CD4-positive, alpha-beta T cell (primary cell): ENCODE measurements at regions not wholly inside any gene's neighbourhood (a gene's known extent, or its start where the extent isn't known, plus 50 kb on each side); places are given as distances from the start of the nearest gene placed in this dataset.

ENCODE experiments used
- ATAC-seq: fragments of 200-7000 bp; cut with Tn5 transposase; one replicate; pipeline ENCODE4 v1.10.0; 2022; ENCODE audit warnings: mild to moderate bottlenecking; ENCODE audit not compliant: poor library complexity
- CTCF ChIA-PET: fragments of 350-600 bp; sonication (Branson Sonifier 250); formaldehyde crosslinking; loops from one replicate; lab custom pipeline; 2021; ENCODE audit warnings: antibody characterized with exemption, inconsistent platforms; lab: Charles Lee
- POLR2A ChIA-PET: fragments of 350-600 bp; sonication (Branson Sonifier 250); formaldehyde crosslinking; loops from one replicate; lab custom pipeline; 2021; ENCODE audit warnings: antibody characterized with exemption, inconsistent platforms; lab: Charles Lee
- DNase-seq, 14 experiments: peaks; one replicate each; pipeline ENCODE4 v3.0.0-alpha.2; 2013 to 2020; ENCODE audit warnings: mixed read lengths in 2 of 14
- H3K27ac ChIP-seq, 2 donors: one replicate each; pipeline versions ENCODE4 v1.5.1 to v1.7.0; 2013; ENCODE audit warnings: low read length in 2 of 2, low read depth in 1 of 2, mild to moderate bottlenecking in 1 of 2
- H3K27me3 ChIP-seq, 2 experiments: 1 replicate in 1 of 2; 2 replicates in 1 of 2; pipeline versions ENCODE4 v1.6.1 to v1.7.0; 2013; ENCODE audit warnings: low read length in 2 of 2, control low read depth in 1 of 2, mild to moderate bottlenecking in 1 of 2, moderate library complexity in 1 of 2; ENCODE audit not compliant: insufficient read depth in 2 of 2, control insufficient read depth in 1 of 2
- H3K36me3 ChIP-seq: one replicate; pipeline ENCODE4 v1.6.1; 2013; ENCODE audit warnings: low read length, control low read depth; ENCODE audit not compliant: insufficient read depth
- H3K4me1 ChIP-seq: one replicate; pipeline ENCODE4 v1.6.1; 2013; ENCODE audit warnings: low read length, control low read depth; ENCODE audit not compliant: insufficient read depth
- H3K4me3 ChIP-seq: one replicate; pipeline ENCODE4 v1.5.1; 2013; ENCODE audit warnings: mild to moderate bottlenecking, low read length, moderate library complexity
- H3K9me3 ChIP-seq, 2 experiments: 1 replicate in 1 of 2; 2 replicates in 1 of 2; pipeline versions ENCODE4 v1.6.1 to v1.7.0; 2013; ENCODE audit warnings: low read length in 2 of 2, mild to moderate bottlenecking in 2 of 2, control low read depth in 1 of 2, moderate library complexity in 1 of 2; ENCODE audit not compliant: control insufficient read depth in 1 of 2, insufficient read depth in 1 of 2
- H3K27ac Mint-ChIP-seq: one replicate; pipeline ENCODE4 v1.8.0; 2020; ENCODE audit warnings: mixed read lengths
- H3K27me3 Mint-ChIP-seq: one replicate; pipeline ENCODE4 v1.8.0; 2021; ENCODE audit warnings: mixed read lengths
- H3K36me3 Mint-ChIP-seq: one replicate; pipeline ENCODE4 v1.8.0; 2021; ENCODE audit warnings: low read depth, mixed read lengths
- H3K4me1 Mint-ChIP-seq: one replicate; pipeline ENCODE4 v1.8.0; 2021; ENCODE audit warnings: low read depth, mixed read lengths
- H3K4me3 Mint-ChIP-seq: one replicate; pipeline ENCODE4 v1.8.0; 2020; ENCODE audit warnings: mild to moderate bottlenecking, mixed read lengths
- H3K9me3 Mint-ChIP-seq: one replicate; pipeline ENCODE4 v1.8.0; 2020; ENCODE audit warnings: mixed read lengths
- intact Hi-C, 2 experiments: fragments of 100-400 bp; cut with DNase I in 1 of 2; cut with micrococcal nuclease in 1 of 2; formaldehyde crosslinking; loops; one replicate each; pipeline versions ENCODE4 v1.15.1 to v1.9.0; 2023 to 2025; cut with DNase I, micrococcal nuclease
- TF ChIP-seq, protein P1 (sequence below): fragments of 200-600 bp; IDR thresholded peaks from one replicate; pipeline ENCODE4 v1.8.0; 2022; ENCODE audit warnings: antibody characterized with exemption, mild to moderate bottlenecking

GRCh38 chr1:30028939-30029338 is 694.4 kb downstream of the MATN1 start:
- Mint-ChIP-seq H3K4me3 (no peak overlapping the region), H3K4me1 (no peaks in the 10 kb centered on the region), H3K36me3 (no peaks in the 10 kb centered on the region), H3K27ac (no peak overlapping the region), H3K9me3 (peaks cover 3% of the 10 kb centered on the region), H3K27me3 (peaks cover 15% of the 10 kb centered on the region)
- Histone ChIP-seq H3K9me3 (peaks cover 0 to 9% of the 10 kb centered on the region in 2 experiments), H3K4me1 (no peaks in the 10 kb centered on the region), H3K4me3 (no peak overlapping the region), H3K36me3 (no peaks in the 10 kb centered on the region), H3K27me3 (peaks cover 0 to 7% of the 10 kb centered on the region in 2 experiments), H3K27ac (no peak overlapping the region)
- ATAC-seq (no peak), DNase-seq (no peak)
- TF ChIP-seq, protein P1, sequence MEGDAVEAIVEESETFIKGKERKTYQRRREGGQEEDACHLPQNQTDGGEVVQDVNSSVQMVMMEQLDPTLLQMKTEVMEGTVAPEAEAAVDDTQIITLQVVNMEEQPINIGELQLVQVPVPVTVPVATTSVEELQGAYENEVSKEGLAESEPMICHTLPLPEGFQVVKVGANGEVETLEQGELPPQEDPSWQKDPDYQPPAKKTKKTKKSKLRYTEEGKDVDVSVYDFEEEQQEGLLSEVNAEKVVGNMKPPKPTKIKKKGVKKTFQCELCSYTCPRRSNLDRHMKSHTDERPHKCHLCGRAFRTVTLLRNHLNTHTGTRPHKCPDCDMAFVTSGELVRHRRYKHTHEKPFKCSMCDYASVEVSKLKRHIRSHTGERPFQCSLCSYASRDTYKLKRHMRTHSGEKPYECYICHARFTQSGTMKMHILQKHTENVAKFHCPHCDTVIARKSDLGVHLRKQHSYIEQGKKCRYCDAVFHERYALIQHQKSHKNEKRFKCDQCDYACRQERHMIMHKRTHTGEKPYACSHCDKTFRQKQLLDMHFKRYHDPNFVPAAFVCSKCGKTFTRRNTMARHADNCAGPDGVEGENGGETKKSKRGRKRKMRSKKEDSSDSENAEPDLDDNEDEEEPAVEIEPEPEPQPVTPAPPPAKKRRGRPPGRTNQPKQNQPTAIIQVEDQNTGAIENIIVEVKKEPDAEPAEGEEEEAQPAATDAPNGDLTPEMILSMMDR, result no peak
- ChIA-PET CTCF (no interaction called here), POLR2A (no interaction called here)
- intact Hi-C loops, result no loop called here

DNA sequence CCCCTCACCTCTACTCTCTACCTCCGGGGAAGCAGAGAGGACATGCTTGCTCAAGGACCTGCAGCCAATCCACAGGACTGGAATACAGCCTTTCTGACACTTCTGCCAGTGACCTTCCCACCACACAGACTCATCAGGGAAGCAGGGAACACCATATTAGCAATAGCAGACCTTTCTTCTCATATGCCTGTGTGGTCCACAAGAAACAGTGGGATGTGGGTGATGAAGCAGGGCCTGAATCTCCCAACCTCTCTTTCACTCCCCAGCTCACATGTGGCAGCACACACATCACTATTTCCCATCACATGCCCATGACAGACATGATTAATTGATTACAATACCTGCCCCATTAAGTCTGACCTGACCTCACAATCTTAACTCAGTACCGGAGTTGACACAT is 695.1 kb downstream of the MATN1 start:
- no peak for ATAC-seq

GRCh38 chr1:30027247-30027646 is 696.1 kb downstream of the MATN1 start:
- peaks cover 25% of the 10 kb centered on the region for H3K27me3 Mint-ChIP-seq
- no peaks in the 10 kb centered on the region for H3K4me1 Mint-ChIP-seq
- peaks cover 0 to 7% of the 10 kb centered on the region in 2 experiments for H3K27me3 ChIP-seq
- no peak overlapping the region for H3K4me3 Mint-ChIP-seq
- no peak overlapping the region for H3K27ac Mint-ChIP-seq
- H3K4me1 ChIP-seq, result no peaks in the 10 kb centered on the region
- H3K4me3 ChIP-seq, result no peak overlapping the region
- CTCF ChIA-PET, result no interaction called here
- H3K27ac ChIP-seq, result no peak overlapping the region
- no peak for DNase-seq
- no peaks in the 10 kb centered on the region for H3K36me3 Mint-ChIP-seq
- peaks cover 3% of the 10 kb centered on the region for H3K9me3 Mint-ChIP-seq
- H3K36me3 ChIP-seq, result no peaks in the 10 kb centered on the region
- H3K9me3 ChIP-seq, result no peaks in the 10 kb centered on the region
- TF ChIP-seq, protein P1, result no peak
- POLR2A ChIA-PET, result no interaction called here
- intact Hi-C loops, result no loop called here
- ATAC-seq, result no peak

More for the DNA sequence above, 695.1 kb downstream of the MATN1 start:
- Histone ChIP-seq H3K27ac (no peak overlapping the region), H3K4me3 (no peak overlapping the region), H3K36me3 (no peaks in the 10 kb centered on the region), H3K9me3 (peaks cover 0 to 3% of the 10 kb centered on the region in 2 experiments), H3K4me1 (no peaks in the 10 kb centered on the region), H3K27me3 (peaks cover 0 to 7% of the 10 kb centered on the region in 2 experiments)
- H3K9me3 Mint-ChIP-seq, result peaks cover 3% of the 10 kb centered on the region
- H3K4me1 Mint-ChIP-seq, result no peaks in the 10 kb centered on the region
- TF ChIP-seq, protein P1, result no peak
- ChIA-PET POLR2A (no interaction called here), CTCF (no interaction called here)
- no peak overlapping the region for H3K4me3 Mint-ChIP-seq
- H3K27me3 Mint-ChIP-seq, result peaks cover 15% of the 10 kb centered on the region
- no peaks in the 10 kb centered on the region for H3K36me3 Mint-ChIP-seq
- H3K27ac Mint-ChIP-seq, result no peak overlapping the region
- no peak for DNase-seq
- intact Hi-C loops, result no loop called here
